ENCODE measurements at regions not wholly inside any gene's neighbourhood (a gene's known extent, or its start where the extent isn't known, plus 50 kb on each side); places are given as distances from the start of the nearest gene placed in this dataset.

GRCh38 chr5:82517544-82518075 lies 239.5 kb upstream of the RPS23 start:
- FAIRE-seq = no peak
- Mint-ChIP-seq H3K36me3 (ENCODE audit: low read depth, unreplicated experiment) (no peaks in the 10 kb centered on the region), H3K27ac (ENCODE audit: unreplicated experiment) (no peak overlapping the region), H3K4me3 (ENCODE audit: unreplicated experiment) (no peak overlapping the region), H3K9me3 (ENCODE audit: unreplicated experiment) (peaks cover 4% of the 10 kb centered on the region), H3K4me1 (ENCODE audit: low read depth, unreplicated experiment) (peaks cover 7% of the 10 kb centered on the region), H3K27me3 (ENCODE audit: low read depth, unreplicated experiment) (no peaks in the 10 kb centered on the region)
- no peaks in the 10 kb centered on the region for H3K27me3 ChIP-seq (ENCODE audit: insufficient read depth, low read length)
- no peaks in the 10 kb centered on the region for H3K4me1 ChIP-seq (ENCODE audit: insufficient read depth, low read length)
- no peak overlapping the region for H3K4me3 ChIP-seq (ENCODE audit: insufficient read depth, low read depth, low read length)
- no peaks in the 10 kb centered on the region for H4K20me1 ChIP-seq (ENCODE audit: insufficient read depth, low read length)
- TF ChIP-seq CTCF (IDR thresholded peaks at IDR 0.05; ENCODE audit: insufficient read depth, low read depth, low read length) (no peak), EZH2 (IDR thresholded peaks at IDR 0.05; ENCODE audit: insufficient read depth, low read length) (no peak)
- H3K36me3 ChIP-seq (ENCODE audit: insufficient read depth, low read length) = no peaks in the 10 kb centered on the region
- no peak overlapping the region for H3K9ac ChIP-seq (ENCODE audit: low read length)
- no peaks in the 10 kb centered on the region for H3K79me2 ChIP-seq (ENCODE audit: insufficient read depth, low read length)
- no peak overlapping the region for H3K4me2 ChIP-seq (ENCODE audit: low read length)
- no peak for DNase-seq (ENCODE audit: low read depth)
- H3K9me3 ChIP-seq (ENCODE audit: insufficient read depth, low read depth, low read length) = no peaks in the 10 kb centered on the region
- H2AFZ ChIP-seq (ENCODE audit: low read depth, low read length) = no peak overlapping the region
- no peak overlapping the region for H3K27ac ChIP-seq (ENCODE audit: low read depth, low read length)

DNA sequence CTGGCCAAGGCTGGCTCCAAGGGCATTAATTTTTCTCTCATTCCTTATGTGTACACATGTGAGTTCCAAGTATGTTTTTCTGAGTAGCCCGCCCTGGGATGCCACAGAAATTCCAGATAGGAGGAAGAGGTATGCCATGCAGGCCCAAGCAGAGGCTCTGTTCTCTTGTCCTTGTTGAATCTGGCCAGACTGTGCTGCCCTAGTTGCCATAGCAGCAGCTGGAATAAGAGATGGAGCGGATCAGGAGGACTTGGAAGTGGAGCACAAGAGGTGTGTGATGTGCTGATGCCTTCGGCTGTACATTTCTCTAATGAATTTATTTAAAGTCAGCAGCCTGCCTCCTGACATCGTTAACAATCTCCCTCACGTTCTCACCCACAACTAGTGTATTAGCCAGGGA lies 235.6 kb upstream of the RPS23 start:
- Histone ChIP-seq H3K36me3 (ENCODE audit: insufficient read depth, low read length) (no peaks in the 10 kb centered on the region), H3K79me2 (ENCODE audit: insufficient read depth, low read length) (no peaks in the 10 kb centered on the region), H3K27ac (ENCODE audit: low read depth, low read length) (no peak overlapping the region), H3K4me1 (ENCODE audit: insufficient read depth, low read length) (no peaks in the 10 kb centered on the region), H3K4me3 (ENCODE audit: insufficient read depth, low read depth, low read length) (no peak overlapping the region), H4K20me1 (ENCODE audit: insufficient read depth, low read length) (no peaks in the 10 kb centered on the region), H2AFZ (ENCODE audit: low read depth, low read length) (no peak overlapping the region), H3K9ac (ENCODE audit: low read length) (no peak overlapping the region), H3K4me2 (ENCODE audit: low read length) (no peak overlapping the region), H3K9me3 (ENCODE audit: insufficient read depth, low read depth, low read length) (no peaks in the 10 kb centered on the region), H3K27me3 (ENCODE audit: insufficient read depth, low read length) (no peaks in the 10 kb centered on the region)
- H3K27me3 Mint-ChIP-seq (ENCODE audit: low read depth, unreplicated experiment) = no peaks in the 10 kb centered on the region
- no peak overlapping the region for H3K4me3 Mint-ChIP-seq (ENCODE audit: unreplicated experiment)
- FAIRE-seq = no peak
- H3K36me3 Mint-ChIP-seq (ENCODE audit: low read depth, unreplicated experiment) = no peaks in the 10 kb centered on the region
- TF ChIP-seq EZH2 (IDR thresholded peaks at IDR 0.05; ENCODE audit: insufficient read depth, low read length) (no peak), CTCF (IDR thresholded peaks at IDR 0.05; ENCODE audit: insufficient read depth, low read depth, low read length) (no peak)
- peaks cover 10% of the 10 kb centered on the region for H3K4me1 Mint-ChIP-seq (ENCODE audit: low read depth, unreplicated experiment)
- H3K9me3 Mint-ChIP-seq (ENCODE audit: unreplicated experiment) = peaks cover 2% of the 10 kb centered on the region
- no peak overlapping the region for H3K27ac Mint-ChIP-seq (ENCODE audit: unreplicated experiment)
- no peak for DNase-seq (ENCODE audit: low read depth)

- Mint-ChIP-seq H3K4me1 (ENCODE audit: low read depth, unreplicated experiment) (peaks cover 10% of the 10 kb centered on the region), H3K27ac (ENCODE audit: unreplicated experiment) (no peak overlapping the region), H3K9me3 (ENCODE audit: unreplicated experiment) (peaks cover 2% of the 10 kb centered on the region), H3K4me3 (ENCODE audit: unreplicated experiment) (no peak overlapping the region), H3K27me3 (ENCODE audit: low read depth, unreplicated experiment) (no peaks in the 10 kb centered on the region), H3K36me3 (ENCODE audit: low read depth, unreplicated experiment) (no peaks in the 10 kb centered on the region)
- Histone ChIP-seq H3K9me3 (ENCODE audit: insufficient read depth, low read depth, low read length) (no peaks in the 10 kb centered on the region), H4K20me1 (ENCODE audit: insufficient read depth, low read length) (no peaks in the 10 kb centered on the region), H3K27me3 (ENCODE audit: insufficient read depth, low read length) (no peaks in the 10 kb centered on the region), H3K36me3 (ENCODE audit: insufficient read depth, low read length) (no peaks in the 10 kb centered on the region), H3K4me3 (ENCODE audit: insufficient read depth, low read depth, low read length) (no peak overlapping the region), H3K9ac (ENCODE audit: low read length) (no peak overlapping the region), H3K4me2 (ENCODE audit: low read length) (no peak overlapping the region), H2AFZ (ENCODE audit: low read depth, low read length) (no peak overlapping the region), H3K79me2 (ENCODE audit: insufficient read depth, low read length) (no peaks in the 10 kb centered on the region), H3K27ac (ENCODE audit: low read depth, low read length) (no peak overlapping the region), H3K4me1 (ENCODE audit: insufficient read depth, low read length) (no peaks in the 10 kb centered on the region)
- no peak for TF ChIP-seq CTCF (IDR thresholded peaks at IDR 0.05; ENCODE audit: insufficient read depth, low read depth, low read length)
- TF ChIP-seq EZH2 (IDR thresholded peaks at IDR 0.05; ENCODE audit: insufficient read depth, low read length) = no peak
- DNase-seq (ENCODE audit: low read depth) (no peak), FAIRE-seq (no peak)
These were observed 233.9 kb upstream of the RPS23 start for GRCh38 chr5:82512025-82512424.
